Karpas-422 (cell line): ENCODE measurements at regions not wholly inside any gene's neighbourhood (a gene's known extent, or its start where the extent isn't known, plus 50 kb on each side); places are given as distances from the start of the nearest gene placed in this dataset.

Experiments used
- DNase-seq: peaks from one replicate; pipeline ENCODE4 v3.0.0-alpha.2; 2015
- H2AFZ ChIP-seq: fragments of 200-600 bp; sonication (generic); 2 replicates; pipeline ENCODE4 v1.6.1; 2014; ENCODE audit warnings: antibody characterized with exemption, low read length, mixed read lengths
- H3K27ac ChIP-seq: fragments of 200-600 bp; sonication (generic); 2 replicates; pipeline ENCODE4 v1.5.1; 2014; ENCODE audit warnings: mild to moderate bottlenecking, low read length, moderate library complexity
- H3K27me3 ChIP-seq: fragments of 200-600 bp; sonication (generic); 2 replicates; pipeline ENCODE4 v1.6.1; 2014; ENCODE audit warnings: low read length, mixed read lengths
- H3K36me3 ChIP-seq: fragments of 200-600 bp; sonication (generic); 2 replicates; pipeline ENCODE4 v1.6.1; 2014; ENCODE audit warnings: low read length, mixed read lengths; ENCODE audit not compliant: insufficient read depth
- H3K4me1 ChIP-seq: fragments of 200-600 bp; sonication (generic); 2 replicates; pipeline ENCODE4 v1.6.1; 2014; ENCODE audit warnings: mild to moderate bottlenecking, low read length, mixed read lengths
- H3K4me2 ChIP-seq: fragments of 200-600 bp; sonication (generic); 2 replicates; pipeline ENCODE4 v1.6.1; 2014; ENCODE audit warnings: low read length, low read depth, mild to moderate bottlenecking; ENCODE audit not compliant: poor library complexity, severe bottlenecking
- H3K4me3 ChIP-seq: fragments of 200-600 bp; sonication (generic); 2 replicates; pipeline ENCODE4 v1.5.1; 2014; ENCODE audit warnings: mild to moderate bottlenecking, antibody characterized with exemption, low read length, mixed read lengths
- H3K79me2 ChIP-seq: fragments of 200-600 bp; sonication (generic); 2 replicates; pipeline ENCODE4 v1.6.1; 2014; ENCODE audit warnings: mild to moderate bottlenecking, low read length, mixed read lengths
- H3K9ac ChIP-seq: fragments of 200-600 bp; sonication (generic); 2 replicates; pipeline ENCODE4 v1.6.0; 2014; ENCODE audit warnings: low read length
- H3K9me2 ChIP-seq: fragments of 200-600 bp; sonication (generic), shearing (Covaris generic); replicated peaks from 2 replicates; pipeline ENCODE4 v1.6.0; 2014; ENCODE audit warnings: mild to moderate bottlenecking, low read length, moderate library complexity; ENCODE audit not compliant: insufficient read depth
- H3K9me3 ChIP-seq: fragments of 300-700, 200-600 bp; sonication (generic); 2 replicates; pipeline ENCODE4 v1.6.1; 2014; ENCODE audit warnings: low read length, mixed read lengths
- H4K20me1 ChIP-seq: fragments of 200-600 bp; sonication (generic); 2 replicates; pipeline ENCODE4 v1.6.1; 2014; ENCODE audit warnings: mild to moderate bottlenecking, antibody characterized with exemption, low read length, low read depth; ENCODE audit not compliant: insufficient read depth

GRCh38 chr6:77979204-77979603, 326.4 kb downstream of the MEI4 start:
- Histone ChIP-seq H3K36me3 (no peaks in the 10 kb centered on the region), H4K20me1 (no peaks in the 10 kb centered on the region), H3K79me2 (no peaks in the 10 kb centered on the region), H3K4me3 (no peak overlapping the region), H3K27me3 (no peaks in the 10 kb centered on the region), H3K9ac (no peak overlapping the region), H3K4me1 (no peaks in the 10 kb centered on the region), H3K9me2 (no peaks in the 10 kb centered on the region), H2AFZ (no peak overlapping the region), H3K27ac (no peak overlapping the region), H3K9me3 (peaks cover 16% of the 10 kb centered on the region), H3K4me2 (no peak overlapping the region)
- no peak for DNase-seq

GRCh38 chr6:77986380-77987034, 333.7 kb downstream of the MEI4 start:
- no peaks in the 10 kb centered on the region for H3K27me3 ChIP-seq
- no peak overlapping the region for H2AFZ ChIP-seq
- no peak overlapping the region for H3K4me2 ChIP-seq
- no peak for DNase-seq
- no peaks in the 10 kb centered on the region for H4K20me1 ChIP-seq
- no peaks in the 10 kb centered on the region for H3K36me3 ChIP-seq
- no peak overlapping the region for H3K4me3 ChIP-seq
- no peaks in the 10 kb centered on the region for H3K9me2 ChIP-seq
- no peaks in the 10 kb centered on the region for H3K79me2 ChIP-seq
- no peak overlapping the region for H3K27ac ChIP-seq
- H3K9ac ChIP-seq, result no peak overlapping the region
- H3K9me3 ChIP-seq, result peaks cover 15% of the 10 kb centered on the region
- H3K4me1 ChIP-seq, result no peaks in the 10 kb centered on the region

DNA sequence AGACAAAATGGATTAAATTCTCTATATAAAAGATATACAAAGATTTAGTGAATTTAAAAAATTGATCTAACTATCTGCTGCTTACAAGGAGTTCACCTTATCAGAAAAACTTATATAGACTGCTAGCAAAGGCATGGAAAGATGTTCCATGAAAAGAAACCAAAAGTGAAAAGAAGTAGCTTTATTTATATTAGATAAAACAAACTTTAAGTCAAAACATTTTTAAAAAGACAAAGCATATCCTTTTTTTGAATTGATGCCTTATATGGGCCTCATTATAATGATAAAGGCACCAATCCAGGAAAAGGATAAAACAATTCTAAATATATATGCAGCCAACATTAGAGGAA, 334.2 kb downstream of the MEI4 start:
- DNase-seq, result no peak
- Histone ChIP-seq H3K27me3 (no peaks in the 10 kb centered on the region), H3K79me2 (no peaks in the 10 kb centered on the region), H3K36me3 (no peaks in the 10 kb centered on the region), H3K9ac (no peak overlapping the region), H3K4me2 (no peak overlapping the region), H3K9me2 (no peaks in the 10 kb centered on the region), H2AFZ (no peak overlapping the region), H3K4me3 (no peak overlapping the region), H3K9me3 (peaks cover 14% of the 10 kb centered on the region), H3K27ac (no peak overlapping the region), H3K4me1 (no peaks in the 10 kb centered on the region), H4K20me1 (no peaks in the 10 kb centered on the region)

DNA sequence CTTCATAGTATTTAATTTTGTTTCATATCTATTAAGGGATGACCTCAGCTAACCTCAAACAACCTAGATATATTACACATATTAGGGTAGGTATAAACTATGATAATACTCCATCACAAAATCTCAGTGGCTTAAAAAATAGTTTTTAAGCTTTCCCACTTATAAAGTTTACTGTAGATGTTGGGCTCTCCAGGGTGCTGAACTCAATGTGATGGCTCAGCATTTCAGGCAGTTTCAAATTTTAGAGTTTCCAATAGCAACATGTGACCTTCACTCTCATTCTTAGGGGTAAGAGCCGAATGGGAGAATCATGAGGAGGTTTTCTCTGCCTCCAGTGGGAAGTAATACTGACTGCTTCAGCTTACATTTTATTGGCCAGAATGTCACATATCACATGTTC, 357.3 kb downstream of the MEI4 start:
- H3K27ac ChIP-seq, result no peak overlapping the region
- no peak for DNase-seq
- peaks cover 17% of the 10 kb centered on the region for H3K9me3 ChIP-seq
- no peak overlapping the region for H3K9ac ChIP-seq
- H3K27me3 ChIP-seq, result no peaks in the 10 kb centered on the region
- no peak overlapping the region for H3K4me3 ChIP-seq
- H3K4me1 ChIP-seq, result no peaks in the 10 kb centered on the region
- H3K9me2 ChIP-seq, result no peaks in the 10 kb centered on the region
- no peak overlapping the region for H2AFZ ChIP-seq
- H3K4me2 ChIP-seq, result no peak overlapping the region
- no peaks in the 10 kb centered on the region for H4K20me1 ChIP-seq
- no peaks in the 10 kb centered on the region for H3K79me2 ChIP-seq
- H3K36me3 ChIP-seq, result no peaks in the 10 kb centered on the region

- Histone ChIP-seq H3K9ac (no peak overlapping the region), H4K20me1 (no peaks in the 10 kb centered on the region), H3K36me3 (no peaks in the 10 kb centered on the region), H3K4me1 (no peaks in the 10 kb centered on the region), H3K9me2 (no peaks in the 10 kb centered on the region), H3K9me3 (peaks cover 26% of the 10 kb centered on the region; the same call in 1 of the 2 replicates), H3K79me2 (no peaks in the 10 kb centered on the region), H3K4me2 (no peak overlapping the region), H3K27ac (no peak overlapping the region), H3K27me3 (no peaks in the 10 kb centered on the region), H3K4me3 (no peak overlapping the region), H2AFZ (no peak overlapping the region)
- no peak for DNase-seq
These were observed 367.7 kb downstream of the MEI4 start for GRCh38 chr6:78020586-78020985.

- Histone ChIP-seq H3K4me2 (no peak overlapping the region), H3K36me3 (no peaks in the 10 kb centered on the region), H3K4me3 (no peak overlapping the region), H3K9ac (no peak overlapping the region), H3K79me2 (no peaks in the 10 kb centered on the region), H4K20me1 (no peaks in the 10 kb centered on the region), H3K9me2 (no peaks in the 10 kb centered on the region), H3K4me1 (no peaks in the 10 kb centered on the region), H3K9me3 (peaks cover 18% of the 10 kb centered on the region; the same call in 1 of the 2 replicates), H3K27ac (no peak overlapping the region), H2AFZ (no peak overlapping the region), H3K27me3 (no peaks in the 10 kb centered on the region)
- DNase-seq, result no peak
These were observed 372.7 kb downstream of the MEI4 start for GRCh38 chr6:78025502-78025901.

DNA sequence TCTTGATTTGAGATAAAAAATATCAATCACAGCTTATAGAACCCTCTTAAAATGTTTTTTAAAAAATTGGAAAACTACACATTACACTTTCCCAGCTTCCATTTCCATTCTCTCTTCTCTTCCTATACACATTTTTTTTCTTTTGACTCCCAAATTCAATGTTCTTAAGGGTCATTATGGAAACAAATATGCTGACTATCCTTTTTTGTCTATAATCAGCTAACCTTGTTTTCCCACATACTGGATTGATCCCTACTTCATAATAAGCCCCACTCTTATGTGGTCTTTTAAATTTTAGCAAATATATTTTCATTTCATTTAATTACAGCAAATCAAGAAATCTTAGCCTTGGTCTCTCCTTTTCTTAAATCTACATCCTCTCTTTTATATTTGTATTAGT, 378.4 kb downstream of the MEI4 start:
- Histone ChIP-seq H3K27me3 (no peaks in the 10 kb centered on the region), H3K4me2 (no peak overlapping the region), H3K4me3 (no peak overlapping the region), H2AFZ (no peak overlapping the region), H4K20me1 (no peaks in the 10 kb centered on the region), H3K9ac (no peak overlapping the region), H3K4me1 (no peaks in the 10 kb centered on the region), H3K9me3 (peaks cover 8% of the 10 kb centered on the region; the same call in 1 of the 2 replicates), H3K27ac (no peak overlapping the region), H3K79me2 (no peaks in the 10 kb centered on the region), H3K9me2 (no peaks in the 10 kb centered on the region), H3K36me3 (no peaks in the 10 kb centered on the region)
- no peak for DNase-seq

DNA sequence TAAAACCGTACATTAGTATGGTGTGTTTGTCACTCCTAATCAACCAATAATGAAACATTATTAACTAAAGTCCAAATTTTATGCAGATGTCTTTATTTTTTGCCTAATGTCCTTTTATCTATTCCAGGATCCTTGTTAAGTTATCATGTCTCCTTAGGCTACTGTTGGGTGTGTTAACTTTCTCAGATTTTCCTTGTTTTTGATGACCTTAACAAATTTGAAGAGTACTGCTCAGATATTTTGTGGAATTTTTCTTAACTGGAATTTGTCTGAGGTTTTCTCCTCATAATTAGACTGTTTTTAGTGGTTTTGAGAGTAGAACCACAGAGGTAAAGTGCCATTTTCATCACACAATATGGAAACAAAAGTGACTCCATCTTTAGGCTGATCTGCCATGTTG, 406.3 kb downstream of the MEI4 start:
- Histone ChIP-seq H4K20me1 (no peaks in the 10 kb centered on the region), H3K36me3 (no peaks in the 10 kb centered on the region), H3K4me3 (no peak overlapping the region), H3K9me3 (peaks cover 13% of the 10 kb centered on the region), H3K4me2 (no peak overlapping the region), H3K4me1 (no peaks in the 10 kb centered on the region), H3K79me2 (no peaks in the 10 kb centered on the region), H3K27ac (no peak overlapping the region), H2AFZ (no peak overlapping the region), H3K9me2 (no peaks in the 10 kb centered on the region), H3K27me3 (no peaks in the 10 kb centered on the region), H3K9ac (no peak overlapping the region)
- no peak for DNase-seq

GRCh38 chr6:78062993-78063392, 410.2 kb downstream of the MEI4 start:
- Histone ChIP-seq H2AFZ (no peak overlapping the region), H3K9ac (no peak overlapping the region), H3K27ac (no peak overlapping the region), H3K9me2 (no peaks in the 10 kb centered on the region), H3K4me2 (no peak overlapping the region), H3K9me3 (peaks cover 3% of the 10 kb centered on the region), H3K4me1 (no peaks in the 10 kb centered on the region), H3K27me3 (no peaks in the 10 kb centered on the region), H3K4me3 (no peak overlapping the region), H4K20me1 (no peaks in the 10 kb centered on the region), H3K79me2 (no peaks in the 10 kb centered on the region), H3K36me3 (no peaks in the 10 kb centered on the region)
- no peak for DNase-seq
